ENCODE measurements at regions not wholly inside any gene's neighbourhood (a gene's known extent, or its start where the extent isn't known, plus 50 kb on each side); places are given as distances from the start of the nearest gene placed in this dataset.
"Not testable (repeated sequence)": the region's sequence is repeated elsewhere in the genome, so short reads cannot be mapped to it uniquely, and the experiment has no call there.

DNA sequence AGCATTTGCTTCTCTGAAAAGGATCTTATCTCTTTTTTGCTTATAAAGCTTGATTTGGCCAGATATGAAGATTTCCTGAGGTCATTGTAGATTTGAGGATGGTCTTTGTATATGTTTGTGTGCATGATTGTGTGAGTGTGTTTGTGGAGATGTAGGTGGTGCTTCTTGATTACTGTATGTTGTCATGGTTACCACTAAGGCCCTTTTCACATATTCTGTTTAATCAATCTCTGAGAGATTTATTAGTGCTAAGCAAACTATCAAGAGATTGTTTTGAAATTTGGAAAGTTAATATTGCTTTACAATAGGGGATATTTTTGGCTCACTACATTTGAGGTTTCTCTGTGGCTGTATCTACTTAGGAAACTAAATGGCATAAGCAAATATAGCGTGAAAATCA, 191.7 kb downstream of the S1PR1 start:
- no peak overlapping the region for H3K27ac ChIP-seq (ENCODE audit: low read depth, low read length)
- no peaks in the 10 kb centered on the region for H3K27me3 ChIP-seq (ENCODE audit: control insufficient read depth, insufficient read depth, low read length)
- H3K4me1 ChIP-seq (ENCODE audit: control insufficient read depth, insufficient read depth, low read length), result no peaks in the 10 kb centered on the region
- peaks cover 6% of the 10 kb centered on the region; the same call in 1 of the 2 replicates for H3K9me3 ChIP-seq (ENCODE audit: control insufficient read depth, insufficient read depth, low read depth, low read length)
- no peak overlapping the region for H3K4me3 ChIP-seq (ENCODE audit: low read depth, low read length)
- no peaks in the 10 kb centered on the region for H3K36me3 ChIP-seq (ENCODE audit: control insufficient read depth, insufficient read depth, low read length)
- no peak overlapping the region for H3K9ac ChIP-seq (ENCODE audit: low read length)

DNA sequence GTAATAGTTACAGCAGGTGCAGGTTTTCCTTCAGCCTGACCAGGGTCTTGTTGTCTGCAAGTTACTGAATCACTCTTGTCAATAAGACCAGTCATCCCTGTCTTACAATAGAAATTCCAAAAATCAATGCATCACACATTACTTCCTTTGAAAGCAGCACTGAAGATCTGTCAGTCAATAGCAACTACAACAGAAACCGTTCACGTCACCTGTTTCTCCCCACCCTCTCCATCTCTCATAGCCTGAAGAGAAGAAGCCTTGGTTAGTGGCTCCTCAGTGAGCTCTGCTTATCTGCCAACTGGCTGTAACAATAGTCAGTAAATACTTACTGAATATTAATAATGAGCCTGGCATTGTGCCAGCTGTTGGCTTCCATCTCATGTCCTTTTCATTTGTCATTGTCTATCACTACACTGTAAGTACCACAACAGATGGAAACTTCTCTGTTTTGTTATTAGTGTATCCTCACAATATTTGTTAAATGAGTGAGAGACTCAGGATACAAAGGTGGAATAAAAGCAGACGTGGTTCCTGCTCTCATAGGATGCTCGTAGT, 195.2 kb downstream of the S1PR1 start:
- Histone ChIP-seq H3K9ac (ENCODE audit: low read length) (no peak overlapping the region), H3K27ac (ENCODE audit: low read depth, low read length) (no peak overlapping the region), H3K4me1 (ENCODE audit: control insufficient read depth, insufficient read depth, low read length) (peaks cover 5% of the 10 kb centered on the region), H3K27me3 (ENCODE audit: control insufficient read depth, insufficient read depth, low read length) (no peaks in the 10 kb centered on the region), H3K4me3 (ENCODE audit: low read depth, low read length) (no peak overlapping the region), H3K36me3 (ENCODE audit: control insufficient read depth, insufficient read depth, low read length) (no peaks in the 10 kb centered on the region), H3K9me3 (ENCODE audit: control insufficient read depth, insufficient read depth, low read depth, low read length) (no peaks in the 10 kb centered on the region)

DNA sequence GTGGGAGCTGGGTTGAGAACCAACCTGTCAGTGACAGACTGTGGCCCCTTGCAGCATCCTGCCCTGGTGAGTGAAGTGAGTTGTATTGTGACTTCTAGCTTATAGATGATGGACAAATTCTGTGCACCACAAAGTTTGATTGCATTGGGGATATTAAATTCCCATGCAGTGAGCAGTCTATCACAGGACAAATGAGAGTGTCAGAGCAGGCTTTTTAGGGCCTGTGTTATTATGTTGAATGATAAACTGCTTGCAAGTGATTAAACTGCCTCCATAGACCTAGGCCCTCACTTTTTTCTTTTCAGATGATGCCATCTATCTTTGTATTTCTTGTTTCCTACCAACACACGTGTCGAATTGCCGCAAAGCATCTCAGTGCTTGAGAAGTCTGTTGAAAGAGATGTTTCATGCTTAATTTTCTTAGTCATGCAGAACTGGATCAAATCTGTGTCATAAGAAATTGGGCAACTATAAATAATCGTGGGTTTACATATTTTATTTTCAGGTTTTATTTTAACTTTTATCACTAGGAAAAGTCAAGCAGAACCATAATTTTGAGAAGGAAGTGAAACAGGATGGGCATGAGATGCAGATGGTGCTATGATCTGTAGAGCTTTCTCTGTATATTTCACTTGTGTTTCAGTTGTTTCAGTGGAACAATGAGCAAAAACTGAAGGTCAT, 199.2 kb downstream of the S1PR1 start:
- Histone ChIP-seq H3K36me3 (ENCODE audit: control insufficient read depth, insufficient read depth, low read length) (no peaks in the 10 kb centered on the region), H3K4me1 (ENCODE audit: control insufficient read depth, insufficient read depth, low read length) (peaks cover 8% of the 10 kb centered on the region), H3K9ac (ENCODE audit: low read length) (no peak overlapping the region), H3K4me3 (ENCODE audit: low read depth, low read length) (no peak overlapping the region), H3K27me3 (ENCODE audit: control insufficient read depth, insufficient read depth, low read length) (no peaks in the 10 kb centered on the region), H3K9me3 (ENCODE audit: control insufficient read depth, insufficient read depth, low read depth, low read length) (no peaks in the 10 kb centered on the region), H3K27ac (ENCODE audit: low read depth, low read length) (no peak overlapping the region)

DNA sequence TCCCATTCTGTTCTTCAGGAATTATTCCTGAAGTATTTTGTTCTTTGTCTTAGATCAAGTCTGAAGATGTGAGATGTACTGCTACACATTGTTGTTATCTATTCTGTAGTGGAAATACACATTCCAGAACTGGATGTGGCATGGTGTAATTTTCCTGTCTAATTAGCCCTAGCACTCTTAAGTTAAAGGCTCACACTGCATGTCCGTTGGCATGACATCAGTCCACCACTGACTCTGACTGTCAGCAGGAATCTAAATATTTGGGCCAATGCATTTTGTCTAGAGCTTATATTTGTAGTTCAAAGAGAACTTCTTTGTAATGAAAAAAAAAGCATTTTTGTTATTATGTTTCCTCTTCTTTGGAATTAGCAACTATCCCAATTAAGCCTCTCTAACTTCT, 201.0 kb downstream of the S1PR1 start:
- no peak overlapping the region for H3K9ac ChIP-seq (ENCODE audit: low read length)
- no peak overlapping the region for H3K27ac ChIP-seq (ENCODE audit: low read depth, low read length)
- no peaks in the 10 kb centered on the region for H3K9me3 ChIP-seq (ENCODE audit: control insufficient read depth, insufficient read depth, low read depth, low read length)
- H3K4me3 ChIP-seq (ENCODE audit: low read depth, low read length), result no peak overlapping the region
- H3K27me3 ChIP-seq (ENCODE audit: control insufficient read depth, insufficient read depth, low read length), result no peaks in the 10 kb centered on the region
- peaks cover 8% of the 10 kb centered on the region for H3K4me1 ChIP-seq (ENCODE audit: control insufficient read depth, insufficient read depth, low read length)
- no peaks in the 10 kb centered on the region for H3K36me3 ChIP-seq (ENCODE audit: control insufficient read depth, insufficient read depth, low read length)

DNA sequence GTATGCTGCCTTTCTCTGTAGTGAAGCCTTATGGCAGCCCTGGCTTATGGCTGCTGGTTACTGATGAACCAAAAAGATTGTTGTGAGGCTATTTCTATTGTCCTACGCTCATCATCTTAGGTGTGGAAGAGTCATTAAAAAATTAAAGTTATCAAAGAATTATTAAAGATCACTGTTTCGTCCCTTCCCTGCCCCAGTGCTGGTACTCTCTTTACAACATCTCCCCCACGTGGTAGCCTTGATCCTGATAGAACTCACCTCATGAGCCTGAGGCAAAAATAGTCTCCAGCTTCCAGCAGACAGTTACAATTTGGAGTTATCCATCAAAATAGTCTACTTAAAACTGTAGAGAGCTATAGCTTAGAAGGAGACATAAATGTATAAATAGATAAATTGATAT, 201.5 kb downstream of the S1PR1 start:
- Histone ChIP-seq H3K36me3 (ENCODE audit: control insufficient read depth, insufficient read depth, low read length) (no peaks in the 10 kb centered on the region), H3K27ac (ENCODE audit: low read depth, low read length) (no peak overlapping the region), H3K27me3 (ENCODE audit: control insufficient read depth, insufficient read depth, low read length) (no peaks in the 10 kb centered on the region), H3K9me3 (ENCODE audit: control insufficient read depth, insufficient read depth, low read depth, low read length) (no peaks in the 10 kb centered on the region), H3K4me1 (ENCODE audit: control insufficient read depth, insufficient read depth, low read length) (peaks cover 12% of the 10 kb centered on the region), H3K4me3 (ENCODE audit: low read depth, low read length) (no peak overlapping the region), H3K9ac (ENCODE audit: low read length) (no peak overlapping the region)

DNA sequence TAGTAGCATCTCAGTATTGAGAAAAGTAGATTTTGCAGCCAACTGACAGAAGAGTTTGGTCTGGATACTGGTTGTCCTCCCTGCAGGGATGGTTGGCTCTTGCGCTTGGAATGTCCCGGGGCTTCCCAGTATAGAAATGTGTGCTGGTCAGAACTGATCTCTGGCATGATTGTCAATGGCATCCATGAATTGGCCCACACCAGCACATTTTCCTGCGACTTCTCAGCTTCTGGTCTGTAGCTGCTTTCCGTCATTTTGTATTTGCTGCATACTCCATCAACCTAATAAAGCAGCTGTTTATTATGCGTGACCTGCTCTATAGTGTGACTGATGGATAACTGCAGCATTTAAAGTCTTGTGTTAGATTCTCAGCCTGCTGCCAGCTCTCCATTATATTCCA, 203.7 kb downstream of the S1PR1 start:
- H3K9ac ChIP-seq (ENCODE audit: low read length), result no peak overlapping the region
- no peaks in the 10 kb centered on the region for H3K9me3 ChIP-seq (ENCODE audit: control insufficient read depth, insufficient read depth, low read depth, low read length)
- no peak overlapping the region for H3K27ac ChIP-seq (ENCODE audit: low read depth, low read length)
- H3K4me1 ChIP-seq (ENCODE audit: control insufficient read depth, insufficient read depth, low read length), result peaks cover 6% of the 10 kb centered on the region; the same call in 1 of the 2 replicates
- no peaks in the 10 kb centered on the region for H3K27me3 ChIP-seq (ENCODE audit: control insufficient read depth, insufficient read depth, low read length)
- H3K36me3 ChIP-seq (ENCODE audit: control insufficient read depth, insufficient read depth, low read length), result no peaks in the 10 kb centered on the region
- no peak overlapping the region for H3K4me3 ChIP-seq (ENCODE audit: low read depth, low read length)

DNA sequence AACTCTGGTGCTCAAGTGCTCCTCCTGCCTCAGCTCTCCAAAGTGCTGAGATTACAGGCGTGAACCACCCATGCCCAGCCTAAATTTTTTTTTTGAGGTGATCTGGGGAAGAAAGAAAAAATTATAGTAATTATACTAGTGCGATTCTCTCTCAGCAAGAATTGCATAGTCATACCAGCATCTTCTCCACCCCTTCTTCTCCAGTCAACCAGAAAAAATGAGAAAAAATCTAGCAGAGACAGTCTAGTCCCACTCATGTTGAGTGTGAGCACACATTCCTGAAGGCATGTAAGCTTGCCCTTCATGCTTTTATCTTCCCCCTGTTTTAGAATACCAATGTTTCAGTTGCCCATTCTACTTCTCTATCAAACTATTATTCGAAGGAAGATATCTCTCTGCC, 207.6 kb downstream of the S1PR1 start:
- Histone ChIP-seq H3K4me3 (ENCODE audit: low read depth, low read length) (no peak overlapping the region), H3K4me1 (ENCODE audit: control insufficient read depth, insufficient read depth, low read length) (peaks cover 6% of the 10 kb centered on the region; the same call in 1 of the 2 replicates), H3K9ac (ENCODE audit: low read length) (no peak overlapping the region), H3K27me3 (ENCODE audit: control insufficient read depth, insufficient read depth, low read length) (no peaks in the 10 kb centered on the region), H3K27ac (ENCODE audit: low read depth, low read length) (no peak overlapping the region), H3K9me3 (ENCODE audit: control insufficient read depth, insufficient read depth, low read depth, low read length) (no peaks in the 10 kb centered on the region), H3K36me3 (ENCODE audit: control insufficient read depth, insufficient read depth, low read length) (no peaks in the 10 kb centered on the region)

DNA sequence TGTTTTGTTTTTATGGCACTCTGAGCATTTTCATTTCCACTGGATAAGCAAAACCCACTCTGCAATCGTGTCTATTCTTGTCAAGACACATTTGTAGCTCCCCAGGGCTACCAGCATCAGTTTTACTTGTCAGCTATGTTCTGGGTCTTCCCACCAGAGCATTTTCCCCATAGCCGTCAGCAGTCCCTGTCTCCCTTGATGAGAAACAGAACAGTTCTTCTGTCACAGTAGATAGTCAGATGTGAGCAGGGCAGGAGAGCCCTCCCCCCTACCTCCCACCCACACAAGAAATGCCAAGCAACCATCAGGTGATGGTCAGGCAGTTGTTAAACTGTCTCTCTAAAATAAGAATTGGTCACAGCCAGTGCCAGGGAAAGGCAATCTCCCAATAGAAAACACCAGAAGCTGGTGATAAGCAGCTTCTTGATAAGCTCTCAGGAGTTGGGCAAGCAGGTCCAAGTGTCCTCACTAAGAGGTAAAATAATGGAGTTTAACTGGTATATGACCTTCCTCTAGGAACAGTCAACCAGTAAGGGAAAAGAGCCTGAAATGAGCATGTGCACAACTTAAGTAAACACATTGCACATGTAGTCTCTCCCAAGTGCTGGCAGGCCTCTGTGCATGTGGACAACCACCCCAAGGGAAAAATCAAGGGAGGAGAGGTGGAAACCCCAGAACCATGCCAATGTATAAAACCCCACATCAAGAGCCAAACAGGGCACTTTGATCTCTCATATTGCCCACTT, 208.2 kb downstream of the S1PR1 start:
- Histone ChIP-seq H3K9me3 (ENCODE audit: control insufficient read depth, insufficient read depth, low read depth, low read length) (no peaks in the 10 kb centered on the region), H3K9ac (ENCODE audit: low read length) (no peak overlapping the region), H3K27ac (ENCODE audit: low read depth, low read length) (no peak overlapping the region), H3K4me3 (ENCODE audit: low read depth, low read length) (no peak overlapping the region), H3K27me3 (ENCODE audit: control insufficient read depth, insufficient read depth, low read length) (no peaks in the 10 kb centered on the region), H3K36me3 (ENCODE audit: control insufficient read depth, insufficient read depth, low read length) (no peaks in the 10 kb centered on the region), H3K4me1 (ENCODE audit: control insufficient read depth, insufficient read depth, low read length) (peaks cover 4% of the 10 kb centered on the region; the same call in 1 of the 2 replicates)

DNA sequence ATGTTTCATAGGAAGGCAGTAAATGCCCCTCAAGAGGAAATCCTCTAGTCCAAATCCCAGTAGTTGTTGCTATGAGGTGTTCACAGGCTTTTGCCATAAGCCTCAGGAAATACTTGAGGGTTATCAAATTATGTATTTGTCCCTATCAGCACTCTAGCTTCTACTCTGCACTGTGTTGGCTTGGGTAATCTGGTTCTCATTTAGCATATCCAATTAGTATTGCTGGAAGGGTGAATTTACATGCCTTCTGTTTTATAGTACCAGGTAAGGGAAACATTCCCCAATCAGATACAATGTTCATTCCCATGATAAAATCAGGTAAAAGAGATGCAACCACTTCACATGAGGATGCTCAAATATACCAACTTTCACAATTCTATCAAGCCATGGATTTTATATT, 211.2 kb downstream of the S1PR1 start:
- Histone ChIP-seq H3K36me3 (ENCODE audit: control insufficient read depth, insufficient read depth, low read length) (no peaks in the 10 kb centered on the region), H3K27ac (ENCODE audit: low read depth, low read length) (no peak overlapping the region), H3K9ac (ENCODE audit: low read length) (no peak overlapping the region), H3K4me3 (ENCODE audit: low read depth, low read length) (no peak overlapping the region), H3K27me3 (ENCODE audit: control insufficient read depth, insufficient read depth, low read length) (no peaks in the 10 kb centered on the region), H3K9me3 (ENCODE audit: control insufficient read depth, insufficient read depth, low read depth, low read length) (no peaks in the 10 kb centered on the region), H3K4me1 (ENCODE audit: control insufficient read depth, insufficient read depth, low read length) (peaks cover 3% of the 10 kb centered on the region; the same call in 1 of the 2 replicates)

DNA sequence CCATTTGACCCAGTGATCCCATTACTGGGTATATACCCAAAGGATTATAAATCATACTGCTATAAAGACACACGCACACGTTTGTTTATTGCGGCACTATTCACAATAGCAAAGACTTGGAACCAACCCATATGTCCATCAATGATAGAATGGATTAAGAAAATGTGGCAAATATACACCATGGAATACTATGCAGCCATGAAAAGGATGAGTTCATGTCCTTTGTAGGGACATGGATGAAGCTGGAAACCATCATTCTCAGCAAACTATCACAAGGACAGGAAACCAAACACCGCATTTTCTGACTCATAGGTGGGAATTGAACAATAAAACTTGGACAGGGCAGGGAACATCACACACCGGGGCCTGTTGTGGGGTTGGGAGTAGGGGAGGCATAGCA, 213.9 kb downstream of the S1PR1 start:
- H3K4me3 ChIP-seq (ENCODE audit: low read depth, low read length); H3K36me3 ChIP-seq (ENCODE audit: control insufficient read depth, insufficient read depth, low read length); H3K9me3 ChIP-seq (ENCODE audit: control insufficient read depth, insufficient read depth, low read depth, low read length); H3K9ac ChIP-seq (ENCODE audit: low read length); H3K4me1 ChIP-seq (ENCODE audit: control insufficient read depth, insufficient read depth, low read length); H3K27ac ChIP-seq (ENCODE audit: low read depth, low read length); H3K27me3 ChIP-seq (ENCODE audit: control insufficient read depth, insufficient read depth, low read length): not testable (repeated sequence)

DNA sequence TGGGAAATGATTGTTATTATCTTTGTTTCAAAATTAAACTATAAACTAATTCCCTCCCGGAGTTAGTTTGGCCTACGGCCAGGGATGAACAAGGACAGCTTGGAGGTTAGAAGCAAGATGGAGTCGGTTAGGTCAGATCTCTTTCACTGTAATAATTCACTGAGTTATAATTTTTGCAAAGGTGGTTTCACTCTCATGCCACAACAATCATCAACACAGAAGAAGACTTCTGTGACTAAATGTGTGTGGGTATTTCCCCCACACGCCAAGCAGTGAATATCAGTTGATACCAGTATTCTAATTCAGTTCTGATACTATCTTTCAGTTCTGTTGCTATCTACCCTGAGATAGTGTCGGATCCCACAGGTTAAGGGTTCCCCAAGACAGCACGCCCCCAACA, 215.1 kb downstream of the S1PR1 start:
- H3K36me3 ChIP-seq (ENCODE audit: control insufficient read depth, insufficient read depth, low read length), result no peaks in the 10 kb centered on the region

More for the DNA sequence above, 215.1 kb downstream of the S1PR1 start:
- no peak overlapping the region for H3K9ac ChIP-seq (ENCODE audit: low read length)
- H3K4me1 ChIP-seq (ENCODE audit: control insufficient read depth, insufficient read depth, low read length), result no peaks in the 10 kb centered on the region
- H3K27ac ChIP-seq (ENCODE audit: low read depth, low read length), result no peak overlapping the region
- H3K27me3 ChIP-seq (ENCODE audit: control insufficient read depth, insufficient read depth, low read length), result no peaks in the 10 kb centered on the region
- H3K9me3 ChIP-seq (ENCODE audit: control insufficient read depth, insufficient read depth, low read depth, low read length), result no peaks in the 10 kb centered on the region
- no peak overlapping the region for H3K4me3 ChIP-seq (ENCODE audit: low read depth, low read length)
